ACHN (cell line): ENCODE measurements at regions not wholly inside any gene's neighbourhood (a gene's known extent, or its start where the extent isn't known, plus 50 kb on each side); places are given as distances from the start of the nearest gene placed in this dataset.

Experiments
- DNase-seq: peaks from one replicate; pipeline ENCODE4 v3.0.0-alpha.2; 2015
- in situ Hi-C: cut with HindIII; loops from 2 replicates; pipeline ENCODE4 v1.10.0; 2017; ENCODE audit warnings: low sequenced_read_pairs, low pct_ligation_motif_present, low pct_unique_long_range_greater_than_20kb

DNA sequence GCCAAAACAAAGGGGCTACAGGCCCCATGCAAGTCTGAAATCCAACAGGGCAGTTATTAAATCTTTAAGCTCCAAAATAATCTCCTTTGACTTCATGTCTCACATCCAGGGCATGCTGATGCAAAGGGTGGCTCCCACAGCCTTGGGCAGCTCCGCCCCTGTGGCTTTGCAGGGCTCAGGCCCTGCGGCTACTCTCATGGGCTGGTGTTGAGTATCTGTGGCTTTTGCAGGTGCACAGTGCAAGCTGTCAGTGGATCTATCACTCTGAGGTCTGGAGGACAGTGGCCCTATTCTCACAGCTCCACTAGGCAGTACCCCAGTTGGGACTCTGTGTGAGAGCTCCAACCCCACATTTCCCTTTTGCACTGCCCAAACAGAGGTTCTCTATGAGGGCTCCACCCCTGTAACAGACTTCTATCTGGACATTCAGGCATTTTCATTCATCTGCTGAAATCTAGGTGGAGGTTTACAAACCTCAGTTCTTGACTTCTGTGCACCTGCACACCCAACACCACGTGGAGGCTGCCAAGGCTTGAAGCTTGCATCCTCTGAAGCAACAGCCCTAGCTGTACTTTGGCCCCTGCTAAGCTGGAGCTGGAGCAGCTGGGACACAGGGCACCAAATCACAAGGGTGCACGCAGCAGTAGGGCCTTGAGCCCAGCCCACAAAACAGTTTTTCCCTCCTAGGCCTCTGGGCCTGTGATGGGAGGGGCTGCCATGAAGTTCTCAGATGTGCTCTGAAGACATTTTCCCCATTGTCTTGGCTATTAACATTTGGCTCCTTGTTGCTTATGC, 154.8 kb upstream of the PDE5A start:
- in situ Hi-C loops, result no loop called here
- no peak for DNase-seq

DNA sequence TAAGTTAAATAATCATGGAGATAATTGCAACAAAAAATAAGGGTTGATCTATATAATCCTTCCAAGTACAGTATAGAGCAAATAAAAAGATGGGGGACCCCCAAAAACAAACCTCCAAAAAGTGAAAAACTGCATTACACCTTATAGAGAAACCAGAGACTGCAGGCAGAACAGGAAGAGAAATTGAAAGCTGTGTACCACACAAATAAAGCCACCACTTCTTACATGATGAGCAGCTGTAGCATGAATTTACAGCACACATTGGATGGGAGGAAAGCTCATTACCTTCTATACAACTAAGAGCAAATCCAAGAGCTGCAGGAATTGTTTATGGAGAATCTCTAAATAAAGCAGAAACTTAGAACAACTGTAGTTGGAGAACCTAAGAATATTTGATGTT, 152.4 kb upstream of the PDE5A start:
- in situ Hi-C loops, result no loop called here
- DNase-seq, result no peak

DNA sequence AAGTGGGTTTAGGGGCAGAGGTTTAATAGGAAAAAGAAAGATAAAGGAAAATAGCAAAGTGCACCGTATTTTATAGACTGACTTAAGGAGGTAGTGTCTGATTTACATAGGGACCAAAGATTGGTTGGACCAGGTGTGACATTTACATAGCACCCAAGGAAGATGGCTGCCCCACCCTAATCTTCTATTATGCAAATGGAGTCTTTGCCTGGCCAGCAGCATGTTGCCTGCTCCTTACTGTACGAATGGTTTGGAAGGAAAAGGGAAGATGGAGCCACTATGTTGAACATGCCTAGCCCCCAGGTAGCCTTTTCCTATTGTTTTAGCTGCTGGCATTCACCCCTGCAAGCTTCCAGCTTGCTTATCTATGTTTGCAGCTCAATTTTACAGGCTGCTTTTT, 146.2 kb upstream of the PDE5A start:
- DNase-seq, result no peak
- in situ Hi-C loops, result no loop called here

DNA sequence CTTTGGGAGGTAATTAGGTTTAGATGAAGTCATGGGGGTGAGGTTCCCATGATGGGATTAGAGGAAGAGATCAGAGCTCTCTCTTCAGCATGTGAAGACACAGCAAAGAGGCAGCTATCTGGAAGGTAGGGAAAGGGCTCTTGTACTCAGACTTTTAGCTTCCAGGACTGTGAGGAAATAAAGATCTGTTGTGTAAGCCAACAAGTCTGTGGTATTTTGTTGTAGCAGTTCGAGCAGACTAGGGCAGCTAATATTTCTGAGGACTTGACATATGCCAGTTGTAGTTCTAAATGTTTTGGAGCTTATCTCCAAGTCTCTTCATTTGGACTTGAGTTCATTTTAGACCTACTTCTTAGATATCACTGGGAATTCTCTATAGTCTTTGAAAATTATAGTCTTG, 137.3 kb upstream of the PDE5A start:
- in situ Hi-C loops, result no loop called here
- DNase-seq, result no peak

DNA sequence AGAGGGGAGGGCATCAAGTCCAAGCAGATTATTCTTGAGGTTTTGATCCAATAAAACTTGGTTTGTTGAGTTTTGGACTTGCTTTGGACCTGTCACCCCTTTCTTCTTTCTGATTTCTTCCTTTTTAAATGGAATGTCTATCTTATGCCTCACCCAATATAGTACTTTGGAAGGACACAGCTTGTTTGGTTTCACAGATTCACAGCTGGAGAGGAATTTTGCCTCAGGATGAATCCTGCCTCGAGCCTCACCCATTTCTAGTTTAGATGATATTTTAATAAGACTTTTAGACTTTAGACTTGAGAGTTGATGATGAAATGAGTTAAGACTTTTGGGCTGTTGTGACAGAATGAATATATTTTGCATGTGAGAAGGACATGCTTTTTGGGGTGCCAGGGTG, 136.9 kb upstream of the PDE5A start:
- no peak for DNase-seq
- in situ Hi-C loops, result no loop called here

DNA sequence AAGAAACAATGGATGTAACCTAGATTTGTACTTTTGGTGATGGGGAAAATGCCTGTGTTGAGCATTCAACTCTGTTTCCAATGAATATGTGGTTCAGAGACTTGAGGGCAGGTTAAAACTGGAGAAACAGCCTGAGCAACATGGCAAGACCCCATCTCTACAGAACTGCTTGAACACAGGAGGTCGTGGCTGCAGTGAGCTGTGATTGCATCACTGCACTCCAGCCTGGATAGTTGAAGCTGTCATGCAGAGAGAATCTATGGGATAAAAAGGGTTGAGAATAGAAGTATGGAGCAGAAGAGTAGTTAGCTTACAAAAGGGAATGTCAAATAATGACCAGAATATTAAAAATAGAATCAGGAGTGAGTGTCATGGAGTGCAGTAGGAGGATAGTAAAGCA, 134.8 kb upstream of the PDE5A start:
- DNase-seq, result no peak
- in situ Hi-C loops, result no loop called here

DNA sequence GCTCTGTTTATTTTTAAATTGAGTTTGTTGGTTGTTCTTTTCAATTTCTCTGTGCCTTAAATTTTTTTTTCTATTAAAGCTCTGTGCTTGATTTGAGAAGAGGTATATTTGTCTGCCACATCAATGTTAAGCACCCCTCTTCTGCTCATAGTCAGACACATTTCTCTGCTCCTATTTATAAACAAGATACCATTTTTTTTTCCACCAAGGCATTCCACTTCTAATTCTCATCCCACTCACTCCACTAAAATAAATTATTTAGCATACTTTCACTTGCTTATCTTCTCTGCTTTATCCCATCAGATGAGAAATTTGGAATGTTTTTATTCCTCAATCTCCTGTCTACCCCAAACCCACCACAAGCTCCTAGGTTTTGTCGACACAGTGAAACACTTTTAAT, 127.0 kb upstream of the PDE5A start:
- no peak for DNase-seq
- in situ Hi-C loops, result no loop called here

DNA sequence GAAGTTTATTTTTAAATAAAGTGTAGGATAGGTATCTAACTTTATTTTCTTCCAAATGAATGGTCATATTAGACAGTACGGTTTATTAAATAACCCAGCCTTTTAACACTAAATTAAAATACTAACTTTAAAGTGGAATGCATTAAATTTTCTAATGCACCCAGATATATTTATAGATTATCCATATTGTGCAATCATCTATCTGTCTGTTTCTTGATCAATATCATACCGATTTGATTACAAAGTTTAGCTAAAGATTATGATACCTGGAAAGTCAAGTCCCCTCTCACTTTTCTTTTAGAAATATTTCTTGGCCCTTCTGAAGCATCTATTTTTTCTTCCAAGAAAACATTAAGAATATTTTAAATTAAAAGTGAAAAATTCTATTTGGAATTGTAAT, 124.3 kb upstream of the PDE5A start:
- in situ Hi-C loops, result no loop called here
- DNase-seq, result no peak

DNA sequence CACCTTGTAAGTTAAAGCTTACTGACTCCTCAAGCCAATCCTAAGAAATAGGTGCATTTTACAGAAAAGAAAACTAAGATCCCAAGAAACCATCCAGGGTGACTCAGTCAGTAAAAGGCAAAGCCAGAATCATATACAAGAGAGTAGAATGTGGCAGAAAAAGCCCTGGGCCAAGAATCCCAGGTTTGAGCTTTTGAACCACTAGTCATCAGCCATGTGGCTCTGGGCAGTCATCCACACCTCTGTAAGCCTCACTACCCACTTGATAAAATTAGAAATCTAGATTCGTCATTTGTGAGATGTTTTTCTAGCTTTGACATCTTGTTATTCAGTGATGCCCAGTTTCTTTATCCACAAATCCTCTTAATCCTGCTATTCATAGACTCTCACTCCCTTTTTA, 122.2 kb upstream of the PDE5A start:
- no peak for DNase-seq
- in situ Hi-C loops, result no loop called here

DNA sequence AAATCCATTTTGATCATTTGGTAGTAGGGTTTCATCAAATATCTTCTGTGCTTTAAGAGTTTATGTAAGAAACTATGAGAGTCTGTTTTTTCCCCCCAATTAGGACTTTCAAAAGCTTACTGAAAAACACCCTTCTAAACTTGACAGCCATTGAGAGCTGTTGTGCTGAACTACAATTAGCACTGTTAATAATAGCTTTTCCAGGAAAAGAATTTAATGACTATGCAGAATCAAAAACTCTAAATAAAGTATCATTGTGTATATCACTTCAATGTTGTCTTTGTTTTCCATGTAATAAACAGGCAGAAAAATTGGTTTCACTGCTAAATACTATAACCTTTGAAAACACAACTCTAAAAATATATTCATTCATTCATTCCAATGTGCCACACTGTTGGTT, 121.4 kb upstream of the PDE5A start:
- in situ Hi-C loops, result no loop called here
- DNase-seq, result no peak

DNA sequence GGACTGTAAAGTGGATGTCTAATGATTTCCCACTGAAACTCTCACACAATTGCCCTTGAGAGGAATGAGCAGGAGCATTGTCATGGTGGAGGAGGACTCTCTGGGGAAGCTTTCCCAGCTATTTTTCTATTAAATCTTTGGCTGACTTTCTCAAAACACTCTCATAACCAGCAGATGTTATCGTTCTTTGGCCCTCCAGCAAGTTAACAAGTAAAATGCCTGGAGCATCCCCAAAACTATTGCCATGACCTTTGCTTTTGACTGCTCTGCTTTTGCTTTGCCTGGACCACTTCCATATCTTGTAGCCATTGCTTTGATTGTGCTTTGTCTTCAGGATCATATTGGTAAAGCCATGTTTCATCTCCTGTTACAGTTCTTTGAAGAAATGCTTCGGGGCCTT, 120.2 kb upstream of the PDE5A start:
- in situ Hi-C loops, result no loop called here
- no peak for DNase-seq

DNA sequence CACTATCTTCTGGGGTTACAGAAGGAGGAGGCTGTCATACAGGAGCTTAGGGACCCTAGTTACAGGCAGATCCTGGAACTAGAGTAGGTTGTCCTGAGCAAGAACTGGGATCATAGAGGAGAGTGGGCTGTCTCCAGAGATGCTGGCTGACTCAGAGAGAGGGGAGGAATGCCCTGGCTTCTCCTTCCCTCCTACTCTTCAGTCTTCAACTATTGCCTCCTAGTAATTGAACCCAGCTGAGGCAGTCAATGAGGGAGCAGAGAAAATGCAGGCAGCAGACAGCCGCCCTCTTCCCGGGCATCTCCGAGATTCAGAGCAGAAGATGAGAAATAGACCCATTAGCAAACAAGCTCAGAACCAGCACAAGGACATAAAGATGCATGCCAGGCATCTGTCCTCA, 118.3 kb upstream of the PDE5A start:
- no peak for DNase-seq
- in situ Hi-C loops, result no loop called here

DNA sequence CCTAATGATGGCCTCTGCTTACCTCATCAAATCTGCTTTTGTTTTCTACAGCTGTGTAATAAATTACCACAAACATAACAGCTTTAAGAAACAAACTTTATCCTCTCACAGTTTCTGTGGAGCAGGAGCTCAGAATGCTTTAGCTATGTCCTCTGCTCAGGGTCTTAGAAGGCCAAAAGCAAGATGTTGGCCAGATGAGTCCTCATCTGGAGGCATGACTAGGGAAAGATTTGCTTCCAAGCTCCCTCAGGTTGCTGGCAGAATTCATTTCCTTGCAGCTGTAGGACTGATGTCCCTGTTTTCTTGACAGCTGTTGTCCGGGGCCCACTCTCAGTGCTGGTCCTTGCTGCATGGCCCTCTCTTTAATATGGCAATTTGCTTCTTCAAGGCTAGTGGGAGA, 116.7 kb upstream of the PDE5A start:
- DNase-seq, result no peak
- in situ Hi-C loops, result no loop called here

DNA sequence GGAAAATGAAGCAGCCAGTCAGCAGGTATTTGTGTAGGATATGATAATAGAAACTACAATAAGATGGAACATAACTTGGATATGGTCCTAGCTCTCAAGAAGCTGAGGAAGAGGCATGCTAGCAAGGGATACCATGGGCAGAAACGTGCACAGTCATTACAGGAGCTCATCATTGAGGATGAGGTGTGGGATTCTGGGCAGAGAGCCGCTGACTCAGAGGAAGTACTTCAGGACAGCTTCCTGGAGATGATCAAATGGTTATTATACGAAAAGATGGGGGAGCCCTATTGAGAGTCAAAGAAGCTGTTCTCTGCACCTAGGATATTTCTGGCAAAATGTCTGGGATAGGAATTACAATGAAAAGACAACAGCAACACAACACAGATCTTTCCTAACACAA, 116.0 kb upstream of the PDE5A start:
- no peak for DNase-seq
- in situ Hi-C loops, result no loop called here

DNA sequence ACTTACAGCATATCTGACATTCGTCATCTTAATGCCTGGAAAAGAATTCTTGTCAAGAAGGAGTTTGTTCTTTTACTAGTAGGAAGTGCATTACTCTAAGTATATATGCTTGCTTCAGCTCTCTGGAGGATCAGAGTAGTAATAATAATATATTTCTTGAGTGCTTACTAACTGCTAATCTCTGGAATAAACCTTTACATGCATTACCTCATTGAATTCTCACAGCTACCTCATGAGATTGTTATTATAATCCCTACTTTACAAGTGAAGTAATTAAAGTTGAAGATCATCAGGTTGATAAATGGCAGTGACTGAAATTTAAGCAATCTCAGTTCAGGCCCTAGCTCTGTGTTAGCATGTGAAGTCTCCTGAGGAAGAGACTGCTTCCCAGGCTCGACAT, 115.0 kb upstream of the PDE5A start:
- no peak for DNase-seq
- in situ Hi-C loops, result no loop called here

DNA sequence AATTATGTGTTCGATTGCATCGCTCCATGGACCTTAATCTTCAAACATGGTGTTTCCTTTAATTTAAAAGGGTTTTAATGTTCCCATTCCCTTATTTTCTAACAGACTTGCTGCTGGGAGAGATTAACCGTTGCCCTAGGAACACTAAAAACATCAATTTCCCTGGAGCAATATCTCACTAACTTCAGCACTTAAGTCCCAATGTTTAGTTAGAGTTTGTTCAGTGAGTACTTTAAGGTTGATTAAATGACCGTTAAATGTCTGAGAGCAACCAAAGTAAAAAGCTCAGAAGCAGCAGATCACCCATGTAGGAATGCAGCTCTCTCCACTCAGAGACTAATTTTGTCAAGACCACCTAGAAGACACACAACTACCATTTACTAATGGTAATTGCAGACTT, 111.2 kb upstream of the PDE5A start:
- in situ Hi-C loops, result no loop called here
- no peak for DNase-seq

DNA sequence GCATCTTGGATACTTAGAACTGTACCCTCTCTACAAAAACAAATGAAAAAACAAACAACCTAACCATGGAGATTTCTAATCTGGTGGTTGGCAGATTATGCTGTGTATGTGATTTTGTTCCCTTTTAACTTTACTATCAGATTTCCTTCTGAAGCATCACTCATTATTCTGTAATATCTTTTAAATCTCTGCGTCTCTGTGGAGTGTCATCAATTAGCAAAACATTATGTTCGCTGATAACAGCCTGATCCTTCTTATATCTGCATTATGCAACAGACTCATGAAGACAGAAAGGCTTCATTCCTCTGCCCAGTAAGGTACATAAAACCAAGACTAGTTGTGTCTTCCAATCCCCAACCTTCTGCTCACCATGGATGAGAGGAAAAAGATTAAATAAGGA, 110.3 kb upstream of the PDE5A start:
- in situ Hi-C loops, result no loop called here
- DNase-seq, result no peak

DNA sequence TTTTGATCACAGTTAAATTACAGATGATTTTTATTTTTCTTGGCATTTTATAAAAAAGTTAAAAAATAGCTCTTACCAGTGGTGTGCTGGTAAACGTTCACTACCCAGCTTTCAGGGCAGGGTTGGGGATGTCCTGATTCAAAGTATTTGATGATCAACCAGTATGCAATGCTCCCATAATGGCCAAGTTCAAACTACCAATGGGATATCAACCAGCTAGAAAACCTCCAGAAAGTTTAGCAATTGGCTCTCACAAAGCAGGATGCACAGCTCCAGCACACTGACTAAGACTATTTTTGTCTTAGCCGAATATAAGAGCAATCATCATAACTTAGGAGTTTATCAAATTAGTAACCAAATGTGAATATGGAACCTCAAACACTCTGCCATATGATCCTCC, 108.0 kb upstream of the PDE5A start:
- in situ Hi-C loops, result no loop called here
- no peak for DNase-seq

DNA sequence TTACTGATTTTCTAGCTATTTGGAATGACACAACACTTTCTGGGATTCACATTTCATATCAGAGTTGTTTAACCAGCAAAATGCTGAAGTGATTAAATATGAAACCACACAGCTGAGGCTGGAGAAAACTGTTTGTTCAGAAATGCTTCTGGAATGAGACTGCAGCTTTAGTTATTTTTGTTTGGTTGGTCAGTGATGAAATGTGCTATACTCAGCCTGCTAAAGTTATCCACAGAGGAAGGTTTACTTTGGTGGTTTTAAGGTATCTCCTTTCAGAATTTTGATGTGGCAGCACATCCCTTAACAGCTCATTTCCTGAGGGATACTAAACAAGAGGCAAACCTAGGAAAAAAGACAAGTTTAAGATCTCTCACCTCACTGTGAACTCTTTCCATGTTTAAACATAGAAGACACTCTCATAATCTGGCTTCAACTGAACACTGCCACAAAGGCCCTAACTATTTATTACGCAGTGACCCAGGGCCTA, 106.6 kb upstream of the PDE5A start:
- no peak for DNase-seq
- in situ Hi-C loops, result no loop called here

DNA sequence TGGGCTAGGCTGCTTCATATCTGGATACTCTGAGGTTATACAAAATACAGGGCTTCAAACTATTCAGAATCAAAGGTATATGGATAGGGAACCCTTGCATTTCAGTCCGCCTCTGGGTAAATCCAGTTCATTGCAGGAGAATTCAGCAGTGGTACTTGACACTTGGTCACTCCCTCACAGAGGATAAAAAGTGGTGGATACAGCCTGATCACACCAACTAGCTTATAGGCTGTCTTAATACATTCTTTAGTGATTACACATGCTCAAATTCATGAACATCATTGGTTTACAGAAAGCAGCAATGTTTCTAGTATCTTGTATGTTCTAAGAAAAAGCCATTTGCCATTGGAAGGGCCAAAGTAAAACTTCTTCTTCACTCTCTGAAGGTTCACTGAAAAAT, 104.8 kb upstream of the PDE5A start:
- in situ Hi-C loops, result no loop called here
- no peak for DNase-seq

DNA sequence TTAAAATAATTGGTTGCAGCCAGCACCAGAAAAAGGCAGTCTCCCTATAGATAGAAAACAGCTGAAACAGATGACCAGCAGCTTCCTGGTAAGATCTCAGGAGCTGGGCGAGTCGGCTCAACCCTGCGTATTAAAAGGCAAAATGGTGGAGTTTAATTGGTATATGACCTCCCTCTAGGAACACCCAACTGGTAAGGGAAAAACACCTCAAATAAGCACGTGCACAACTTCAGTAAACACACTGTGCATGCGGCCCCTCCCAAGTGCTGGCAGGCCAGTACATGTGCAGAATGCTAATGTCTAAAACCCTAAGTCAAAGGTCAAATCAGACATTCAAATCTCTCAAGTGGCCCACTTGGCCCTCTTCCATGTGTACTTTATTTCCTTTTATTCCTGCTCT, 103.2 kb upstream of the PDE5A start:
- DNase-seq, result no peak
- in situ Hi-C loops, result no loop called here
